Neural cell (in vitro differentiated cells): ENCODE measurements at regions not wholly inside any gene's neighbourhood (a gene's known extent, or its start where the extent isn't known, plus 50 kb on each side); places are given as distances from the start of the nearest gene placed in this dataset.
"Not testable (repeated sequence)": the region's sequence is repeated elsewhere in the genome, so short reads cannot be mapped to it uniquely, and the experiment has no call there.

Source experiments
- H2AFZ ChIP-seq: fragments of 200-600, 300-800 bp; sonication (generic), shearing (Covaris generic); 2 replicates; pipeline ENCODE4 v1.6.0; 2014; ENCODE audit warnings: low read depth, mild to moderate bottlenecking, antibody characterized with exemption, low read length, moderate library complexity
- H3F3A ChIP-seq: fragments of 200-600 bp; shearing (Covaris generic); 2 replicates; pipeline ENCODE4 v1.6.1; 2016; ENCODE audit warnings: mild to moderate bottlenecking, moderate library complexity, mixed read lengths, antibody characterized with exemption, low read length; ENCODE audit not compliant: insufficient read depth, poor library complexity, severe bottlenecking
- H3K27ac ChIP-seq: fragments of 200-600, 300-800 bp; sonication (generic), shearing (Covaris generic); 2 replicates; pipeline ENCODE4 v1.5.1; 2014; ENCODE audit warnings: mild to moderate bottlenecking, low read length, moderate library complexity
- H3K27me3 ChIP-seq: fragments of 300-800, 200-600 bp; sonication (generic), shearing (Covaris generic); 2 replicates; pipeline ENCODE4 v1.6.0; 2014; ENCODE audit warnings: mild to moderate bottlenecking, low read depth, low read length, moderate library complexity; ENCODE audit not compliant: insufficient read depth
- H3K36me3 ChIP-seq: fragments of 300-800, 200-600 bp; sonication (generic), shearing (Covaris generic); 2 replicates; pipeline ENCODE4 v1.5.1; 2014; ENCODE audit warnings: mild to moderate bottlenecking, antibody characterized with exemption, low read length, moderate library complexity; ENCODE audit not compliant: insufficient read depth
- H3K4me2 ChIP-seq: fragments of 300-800, 200-600 bp; sonication (generic), shearing (Covaris generic); 2 replicates; pipeline ENCODE4 v1.6.0; 2014; ENCODE audit warnings: mild to moderate bottlenecking, low read length
- H3K4me3 ChIP-seq: fragments of 300-800, 200-600 bp; sonication (generic), shearing (Covaris generic); 2 replicates; pipeline ENCODE4 v1.5.1; 2014; ENCODE audit warnings: mild to moderate bottlenecking, low read length, moderate library complexity
- H3K79me2 ChIP-seq: fragments of 200-600 bp; shearing (Covaris generic); replicated peaks from 2 replicates; pipeline ENCODE4 v1.6.0; 2014; ENCODE audit warnings: mild to moderate bottlenecking, low read length, moderate library complexity; ENCODE audit not compliant: insufficient read depth
- H3K9ac ChIP-seq: fragments of 300-800, 200-600 bp; sonication (generic), shearing (Covaris generic); 2 replicates; pipeline ENCODE4 v1.6.1; 2016; ENCODE audit warnings: mild to moderate bottlenecking, low read length, mixed read lengths
- H3K9me2 ChIP-seq: fragments of 200-600 bp; shearing (Covaris generic); 2 replicates; pipeline ENCODE4 v1.6.1; 2016; ENCODE audit warnings: mild to moderate bottlenecking, low read length, mixed read lengths; ENCODE audit not compliant: insufficient read depth
- H3K9me3 ChIP-seq: fragments of 200-600, 300-800 bp; sonication (generic), shearing (Covaris generic); 2 replicates; pipeline ENCODE4 v1.6.1; 2016; ENCODE audit warnings: mild to moderate bottlenecking, mixed run types, low read length, moderate library complexity, mixed read lengths
- H4K20me1 ChIP-seq: fragments of 200-600 bp; shearing (Covaris generic); 2 replicates; pipeline ENCODE4 v1.6.1; 2016; ENCODE audit warnings: mild to moderate bottlenecking, mixed run types; ENCODE audit not compliant: insufficient read depth
- CTCF ChIP-seq: fragments of 450-650 bp; IDR thresholded peaks from 2 replicates; pipeline ENCODE4 v1.5.1; 2014; ENCODE audit warnings: antibody characterized with exemption, mild to moderate bottlenecking, moderate library complexity; ENCODE audit not compliant: poor library complexity, severe bottlenecking
- EP300 ChIP-seq: fragments of 450-650 bp; conservative IDR thresholded peaks from 2 replicates; pipeline ENCODE4 v1.6.1; 2014; ENCODE audit warnings: antibody characterized with exemption, mild to moderate bottlenecking, moderate library complexity; ENCODE audit not compliant: poor library complexity, severe bottlenecking
- EZH2 ChIP-seq: fragments of 200-600, 300-800 bp; shearing (Covaris generic), sonication (generic); IDR thresholded peaks from 2 replicates; pipeline ENCODE4 v1.6.1; 2014; ENCODE audit warnings: antibody characterized with exemption, low read length, borderline replicate concordance, mild to moderate bottlenecking; ENCODE audit not compliant: insufficient read depth, poor library complexity, severe bottlenecking
- MXI1 ChIP-seq: fragments of 450-650 bp; conservative IDR thresholded peaks from 2 replicates; pipeline ENCODE4 v1.6.1; 2014; ENCODE audit warnings: antibody characterized with exemption, mild to moderate bottlenecking; ENCODE audit not compliant: poor library complexity, severe bottlenecking
- POLR2AphosphoS5 ChIP-seq: IDR thresholded peaks from 2 replicates; pipeline ENCODE4 v1.6.1; 2012
- RAD21 ChIP-seq: fragments of 450-650 bp; conservative IDR thresholded peaks from 2 replicates; pipeline ENCODE4 v1.6.1; 2014; ENCODE audit warnings: antibody characterized with exemption, mild to moderate bottlenecking, moderate library complexity
- REST ChIP-seq: IDR thresholded peaks from 2 replicates; pipeline ENCODE4 v1.6.1; 2012; ENCODE audit warnings: borderline replicate concordance
- SMC3 ChIP-seq: fragments of 450-650 bp; conservative IDR thresholded peaks from 2 replicates; pipeline ENCODE4 v1.6.1; 2014; ENCODE audit warnings: antibody characterized with exemption, mild to moderate bottlenecking, moderate library complexity; ENCODE audit not compliant: poor library complexity
- TAF1 ChIP-seq: IDR thresholded peaks from 2 replicates; pipeline ENCODE4 v1.6.1; 2012; ENCODE audit warnings: low read depth

- TF ChIP-seq RAD21 (no peak), CTCF (no peak), SMC3 (no peak), EZH2 (no peak), REST (no peak), EP300 (no peak), MXI1 (no peak), POLR2AphosphoS5 (no peak), TAF1 (no peak)
- H4K20me1 ChIP-seq = no peaks in the 10 kb centered on the region
- H2AFZ ChIP-seq = no peak overlapping the region
- H3K4me2 ChIP-seq = no peak overlapping the region
- H3K27me3 ChIP-seq = no peaks in the 10 kb centered on the region
- no peak overlapping the region for H3K27ac ChIP-seq
- H3K9me3 ChIP-seq = no peaks in the 10 kb centered on the region
- no peaks in the 10 kb centered on the region for H3K36me3 ChIP-seq
- H3K4me3 ChIP-seq = no peak overlapping the region
- no peaks in the 10 kb centered on the region for H3K79me2 ChIP-seq
- no peaks in the 10 kb centered on the region for H3F3A ChIP-seq
- H3K9me2 ChIP-seq = no peaks in the 10 kb centered on the region
- H3K9ac ChIP-seq = no peak overlapping the region
Measured at GRCh38 chr16:17001471-17001870, 469.3 kb downstream of the XYLT1 start.

- H3K27ac ChIP-seq = no peak overlapping the region
- no peaks in the 10 kb centered on the region for H3K36me3 ChIP-seq
- H3K9me2 ChIP-seq = no peaks in the 10 kb centered on the region
- H3F3A ChIP-seq = no peaks in the 10 kb centered on the region
- TF ChIP-seq SMC3 (no peak), TAF1 (no peak), CTCF (no peak), EP300 (no peak), MXI1 (no peak), EZH2 (no peak), RAD21 (no peak), POLR2AphosphoS5 (no peak), REST (no peak)
- H3K9ac ChIP-seq = no peak overlapping the region
- H3K4me2 ChIP-seq = no peak overlapping the region
- H3K9me3 ChIP-seq = no peaks in the 10 kb centered on the region
- no peaks in the 10 kb centered on the region for H4K20me1 ChIP-seq
- H3K79me2 ChIP-seq = no peaks in the 10 kb centered on the region
- no peak overlapping the region for H3K4me3 ChIP-seq
- H3K27me3 ChIP-seq = no peaks in the 10 kb centered on the region
- no peak overlapping the region for H2AFZ ChIP-seq
Measured at GRCh38 chr16:17002565-17002964, 468.2 kb downstream of the XYLT1 start.

GRCh38 chr16:17005963-17006362 is 464.8 kb downstream of the XYLT1 start:
- not testable (repeated sequence) for H3K36me3 ChIP-seq, H3K9me2 ChIP-seq, H3K9me3 ChIP-seq, H3K27me3 ChIP-seq, H3K27ac ChIP-seq, H3K4me2 ChIP-seq, H2AFZ ChIP-seq, H3F3A ChIP-seq, H4K20me1 ChIP-seq, H3K4me3 ChIP-seq, H3K79me2 ChIP-seq, H3K9ac ChIP-seq
